ENCODE measurements at regions not wholly inside any gene's neighbourhood (a gene's known extent, or its start where the extent isn't known, plus 50 kb on each side); places are given as distances from the start of the nearest gene placed in this dataset.

DNA sequence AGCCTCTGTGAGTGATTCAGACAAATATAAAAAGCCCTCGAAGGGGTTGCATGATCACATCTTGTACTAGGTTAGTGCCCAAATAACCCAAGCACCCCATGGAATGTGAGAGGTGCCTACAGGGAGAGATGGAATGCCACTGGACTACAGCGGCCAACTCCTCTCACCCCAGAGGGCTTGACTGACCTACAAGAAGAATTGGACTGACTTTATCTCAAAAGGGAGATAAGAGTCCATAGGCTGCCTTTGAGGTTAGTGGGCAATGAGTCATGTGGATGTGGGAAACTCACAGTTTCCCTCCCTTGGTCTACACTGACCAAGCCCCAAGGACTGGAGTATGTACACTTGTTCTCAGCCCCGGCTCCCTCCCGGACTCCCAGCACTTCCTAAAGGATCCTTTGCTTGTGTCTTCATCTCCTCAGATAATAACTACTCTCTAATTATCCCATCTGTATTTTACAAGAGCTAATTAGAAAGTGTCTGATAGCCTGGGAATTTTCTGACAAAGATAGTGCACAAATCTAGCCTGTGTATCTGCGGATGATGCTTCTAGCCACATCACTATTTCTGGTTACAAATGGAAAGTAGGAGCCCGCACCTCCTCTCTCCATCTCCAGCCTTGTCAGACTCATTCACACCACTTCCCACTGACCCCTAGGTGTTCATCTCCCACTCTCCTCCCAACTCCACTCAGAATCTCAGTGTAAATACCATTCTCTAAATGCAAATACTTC is 547.8 kb upstream of the TBL1XR1 start:
- DNase-seq (ENCODE audit: insufficient read length, low spot score) (no peak), FAIRE-seq (no peak)
- no peak for TF ChIP-seq TAF1 (IDR thresholded peaks at IDR 0.05; ENCODE audit: low read depth, low read length)
- no peak for TF ChIP-seq POLR2AphosphoS5 (IDR thresholded peaks at IDR 0.05; ENCODE audit: low read depth, low read length)
- TF ChIP-seq SPI1 (IDR thresholded peaks at IDR 0.05; ENCODE audit: low read depth, low read length), result no peak
- TF ChIP-seq POLR2A (IDR thresholded peaks at IDR 0.05; ENCODE audit: low read depth, low read length), result no peak
- TF ChIP-seq PAX5 (IDR thresholded peaks at IDR 0.05; ENCODE audit: insufficient read depth, low read length, severe bottlenecking), result no peak
- TF ChIP-seq POU2F2 (IDR thresholded peaks at IDR 0.05; ENCODE audit: low read depth, low read length), result no peak

DNA sequence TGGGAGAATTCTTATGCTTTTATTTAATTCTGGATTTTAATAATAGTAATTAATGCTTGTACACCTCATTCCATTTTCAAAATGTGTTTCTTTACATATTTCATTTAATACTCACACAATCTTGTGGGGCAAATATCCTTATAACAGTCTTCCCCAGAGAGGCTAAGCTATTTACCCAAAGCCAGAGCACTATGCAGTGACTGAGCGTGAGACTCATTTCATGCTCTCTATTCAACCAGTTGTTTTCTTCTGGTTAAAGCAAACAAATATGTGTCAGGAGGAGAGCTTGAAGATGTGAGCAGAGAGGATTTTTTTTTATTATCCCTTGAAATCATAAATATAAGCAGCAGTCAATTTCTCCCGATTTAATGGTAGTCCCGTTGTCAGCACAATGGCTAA is 548.3 kb upstream of the TBL1XR1 start:
- DNase-seq (ENCODE audit: insufficient read length, low spot score) (no peak), FAIRE-seq (no peak)
- TF ChIP-seq SPI1 (IDR thresholded peaks at IDR 0.05; ENCODE audit: low read depth, low read length), result no peak
- no peak for TF ChIP-seq PAX5 (IDR thresholded peaks at IDR 0.05; ENCODE audit: insufficient read depth, low read length, severe bottlenecking)
- TF ChIP-seq TAF1 (IDR thresholded peaks at IDR 0.05; ENCODE audit: low read depth, low read length), result no peak
- TF ChIP-seq POLR2AphosphoS5 (IDR thresholded peaks at IDR 0.05; ENCODE audit: low read depth, low read length), result no peak
- TF ChIP-seq POU2F2 (IDR thresholded peaks at IDR 0.05; ENCODE audit: low read depth, low read length), result no peak
- no peak for TF ChIP-seq POLR2A (IDR thresholded peaks at IDR 0.05; ENCODE audit: low read depth, low read length)

DNA sequence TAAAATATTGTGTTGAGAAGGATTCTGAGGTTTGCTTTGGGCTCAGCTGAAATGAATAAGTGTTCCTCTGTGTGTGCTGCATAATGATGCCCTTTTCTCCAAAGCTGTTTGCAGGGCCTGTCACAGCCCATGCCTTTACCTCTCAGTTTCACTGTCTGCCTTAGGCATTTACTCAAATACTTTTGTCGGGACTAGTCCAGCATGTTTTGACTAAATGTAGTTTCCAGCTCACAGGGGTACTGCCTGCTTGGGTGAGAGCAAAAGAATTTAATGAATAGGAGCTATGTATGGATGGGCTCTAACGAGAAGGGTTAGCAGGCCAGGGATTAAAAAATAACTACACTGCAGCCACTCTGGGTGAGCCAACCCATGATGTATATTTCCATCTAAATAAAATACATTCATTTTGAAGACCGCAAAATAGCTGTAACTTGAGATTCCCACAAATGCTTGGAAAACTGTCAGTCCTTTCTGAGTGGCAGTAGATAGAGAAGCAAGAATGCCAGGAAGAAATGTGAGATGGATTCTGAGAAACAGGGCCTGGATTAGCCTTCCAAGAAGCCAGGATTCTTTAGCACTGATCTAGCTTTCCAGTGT is 549.2 kb upstream of the TBL1XR1 start:
- DNase-seq (ENCODE audit: insufficient read length, low spot score) (no peak), FAIRE-seq (no peak)
- TF ChIP-seq SPI1 (IDR thresholded peaks at IDR 0.05; ENCODE audit: low read depth, low read length) (no peak), PAX5 (IDR thresholded peaks at IDR 0.05; ENCODE audit: insufficient read depth, low read length, severe bottlenecking) (no peak), POLR2A (IDR thresholded peaks at IDR 0.05; ENCODE audit: low read depth, low read length) (no peak), TAF1 (IDR thresholded peaks at IDR 0.05; ENCODE audit: low read depth, low read length) (no peak), POLR2AphosphoS5 (IDR thresholded peaks at IDR 0.05; ENCODE audit: low read depth, low read length) (no peak), POU2F2 (IDR thresholded peaks at IDR 0.05; ENCODE audit: low read depth, low read length) (no peak)

DNA sequence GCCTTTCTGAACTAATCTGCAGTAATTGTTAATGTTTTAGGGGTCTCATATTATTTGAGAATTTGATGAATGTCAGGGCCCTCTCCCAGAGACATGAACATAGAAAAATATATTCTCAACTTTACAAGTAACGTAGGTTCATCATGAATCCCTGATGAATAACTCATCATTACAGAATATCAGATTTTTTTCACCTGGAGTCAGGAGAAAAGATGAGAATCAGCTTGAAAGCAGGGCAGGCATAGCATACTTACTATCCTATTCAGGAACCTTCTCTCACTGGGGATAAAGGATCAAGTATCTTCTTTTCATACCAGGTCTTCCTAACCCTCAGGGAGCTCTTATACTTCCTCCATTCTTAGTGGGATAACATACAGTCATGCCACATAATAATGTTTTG is 552.6 kb upstream of the TBL1XR1 start:
- TF ChIP-seq TAF1 (IDR thresholded peaks at IDR 0.05; ENCODE audit: low read depth, low read length) (no peak), POLR2AphosphoS5 (IDR thresholded peaks at IDR 0.05; ENCODE audit: low read depth, low read length) (no peak), POU2F2 (IDR thresholded peaks at IDR 0.05; ENCODE audit: low read depth, low read length) (no peak), SPI1 (IDR thresholded peaks at IDR 0.05; ENCODE audit: low read depth, low read length) (no peak), POLR2A (IDR thresholded peaks at IDR 0.05; ENCODE audit: low read depth, low read length) (no peak), PAX5 (IDR thresholded peaks at IDR 0.05; ENCODE audit: insufficient read depth, low read length, severe bottlenecking) (no peak)
- DNase-seq (ENCODE audit: insufficient read length, low spot score), result no peak
- FAIRE-seq, result no peak

DNA sequence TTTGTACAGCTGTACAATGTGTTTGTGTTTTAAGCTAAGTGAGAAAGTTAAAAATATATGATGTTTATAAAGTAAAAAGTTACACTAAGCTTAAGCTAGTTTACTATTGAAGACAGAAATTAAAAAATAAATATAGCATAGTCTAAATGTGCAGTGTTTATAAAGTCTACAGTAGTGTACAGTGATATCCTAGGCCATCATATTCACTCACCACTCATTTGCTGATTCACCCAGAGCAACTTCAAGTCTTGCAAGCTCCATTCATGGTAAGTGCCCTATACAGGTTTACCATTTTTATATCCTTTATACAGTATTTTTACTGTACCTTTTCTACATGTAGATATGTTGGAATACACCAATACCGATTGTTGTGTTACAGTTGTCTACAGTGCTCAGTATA is 553.2 kb upstream of the TBL1XR1 start:
- FAIRE-seq (no peak), DNase-seq (ENCODE audit: insufficient read length, low spot score) (no peak)
- no peak for TF ChIP-seq TAF1 (IDR thresholded peaks at IDR 0.05; ENCODE audit: low read depth, low read length)
- no peak for TF ChIP-seq POLR2AphosphoS5 (IDR thresholded peaks at IDR 0.05; ENCODE audit: low read depth, low read length)
- no peak for TF ChIP-seq PAX5 (IDR thresholded peaks at IDR 0.05; ENCODE audit: insufficient read depth, low read length, severe bottlenecking)
- TF ChIP-seq SPI1 (IDR thresholded peaks at IDR 0.05; ENCODE audit: low read depth, low read length), result no peak
- TF ChIP-seq POLR2A (IDR thresholded peaks at IDR 0.05; ENCODE audit: low read depth, low read length), result no peak
- TF ChIP-seq POU2F2 (IDR thresholded peaks at IDR 0.05; ENCODE audit: low read depth, low read length), result no peak

DNA sequence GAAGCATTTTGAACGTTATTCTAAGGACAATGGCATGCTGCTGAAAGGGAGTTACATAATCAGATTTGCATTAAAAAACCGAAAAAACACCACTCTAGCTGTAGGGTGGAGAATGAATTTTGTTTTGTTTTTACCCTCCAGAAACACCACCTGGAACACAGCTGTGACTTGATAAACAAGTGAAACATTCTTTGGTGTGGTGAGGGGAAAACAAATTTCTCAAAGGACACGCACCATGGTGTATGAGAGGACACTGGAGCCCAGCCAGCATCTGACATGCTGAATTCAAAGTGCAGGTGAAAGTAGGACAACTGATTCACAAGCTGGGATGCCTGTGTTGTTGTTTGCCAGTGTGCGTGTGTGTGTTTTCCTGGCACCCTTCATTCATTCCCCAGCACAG is 554.5 kb upstream of the TBL1XR1 start:
- no peak for DNase-seq (ENCODE audit: insufficient read length, low spot score)
- FAIRE-seq, result no peak
- TF ChIP-seq TAF1 (IDR thresholded peaks at IDR 0.05; ENCODE audit: low read depth, low read length) (no peak), POU2F2 (IDR thresholded peaks at IDR 0.05; ENCODE audit: low read depth, low read length) (no peak), POLR2AphosphoS5 (IDR thresholded peaks at IDR 0.05; ENCODE audit: low read depth, low read length) (no peak), SPI1 (IDR thresholded peaks at IDR 0.05; ENCODE audit: low read depth, low read length) (no peak), POLR2A (IDR thresholded peaks at IDR 0.05; ENCODE audit: low read depth, low read length) (no peak), PAX5 (IDR thresholded peaks at IDR 0.05; ENCODE audit: insufficient read depth, low read length, severe bottlenecking) (no peak)

DNA sequence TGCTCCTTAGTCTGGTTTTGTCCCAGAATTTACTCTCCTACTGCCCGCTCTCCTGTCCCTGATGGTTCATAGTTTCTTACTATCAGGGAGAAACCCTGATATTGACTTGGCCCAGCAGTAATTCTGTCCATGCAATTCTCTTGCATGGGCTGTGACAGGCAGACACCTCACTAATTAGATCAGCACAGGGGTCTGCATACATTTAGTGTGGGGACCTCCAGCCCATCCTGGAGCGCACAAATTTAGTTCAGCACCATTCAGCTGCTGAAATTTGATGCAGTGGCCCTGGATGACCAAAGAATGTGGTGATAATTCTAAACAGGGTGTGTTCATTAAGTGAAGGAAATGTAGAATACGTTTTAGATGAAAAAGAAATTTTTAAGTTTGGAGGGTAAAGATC is 555.5 kb upstream of the TBL1XR1 start:
- FAIRE-seq (no peak), DNase-seq (ENCODE audit: insufficient read length, low spot score) (no peak)
- TF ChIP-seq TAF1 (IDR thresholded peaks at IDR 0.05; ENCODE audit: low read depth, low read length) (no peak), PAX5 (IDR thresholded peaks at IDR 0.05; ENCODE audit: insufficient read depth, low read length, severe bottlenecking) (no peak), POLR2A (IDR thresholded peaks at IDR 0.05; ENCODE audit: low read depth, low read length) (no peak), POU2F2 (IDR thresholded peaks at IDR 0.05; ENCODE audit: low read depth, low read length) (no peak), POLR2AphosphoS5 (IDR thresholded peaks at IDR 0.05; ENCODE audit: low read depth, low read length) (no peak), SPI1 (IDR thresholded peaks at IDR 0.05; ENCODE audit: low read depth, low read length) (no peak)

DNA sequence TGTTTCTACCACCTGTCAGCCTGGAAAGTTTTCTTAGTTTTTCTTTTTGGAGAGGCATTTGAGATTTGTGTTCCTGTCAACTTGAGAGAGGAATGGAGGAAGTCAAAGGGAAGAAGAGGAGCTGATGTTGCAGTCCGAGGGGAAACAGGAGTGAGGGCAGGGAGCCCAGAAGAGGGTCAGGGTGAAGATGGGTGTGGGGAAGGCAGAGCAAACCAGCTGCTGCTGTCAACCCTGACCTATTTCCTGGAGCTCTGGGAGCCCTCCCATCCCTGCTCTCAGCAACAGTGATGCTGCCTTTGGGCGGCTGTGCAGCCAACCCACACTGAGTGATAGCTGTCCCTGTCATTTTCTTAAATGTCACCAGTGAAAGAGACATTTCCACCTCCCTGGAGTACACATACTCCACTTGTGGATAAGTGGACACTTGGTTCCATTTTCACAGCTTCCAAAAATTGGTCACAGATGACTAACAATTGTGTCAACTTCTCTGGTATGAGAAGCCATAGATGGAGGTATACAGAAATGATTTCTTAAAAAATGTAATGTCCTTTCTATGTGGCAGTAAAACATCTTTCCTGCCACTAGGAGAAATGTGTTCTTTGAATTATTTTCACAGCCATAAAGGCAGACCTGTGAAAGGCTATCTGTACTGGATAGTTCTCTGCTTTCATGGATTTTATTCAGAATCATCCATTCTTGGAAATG is 556.3 kb upstream of the TBL1XR1 start:
- no peak for TF ChIP-seq SPI1 (IDR thresholded peaks at IDR 0.05; ENCODE audit: low read depth, low read length)
- FAIRE-seq (no peak), DNase-seq (ENCODE audit: insufficient read length, low spot score) (no peak)

DNA sequence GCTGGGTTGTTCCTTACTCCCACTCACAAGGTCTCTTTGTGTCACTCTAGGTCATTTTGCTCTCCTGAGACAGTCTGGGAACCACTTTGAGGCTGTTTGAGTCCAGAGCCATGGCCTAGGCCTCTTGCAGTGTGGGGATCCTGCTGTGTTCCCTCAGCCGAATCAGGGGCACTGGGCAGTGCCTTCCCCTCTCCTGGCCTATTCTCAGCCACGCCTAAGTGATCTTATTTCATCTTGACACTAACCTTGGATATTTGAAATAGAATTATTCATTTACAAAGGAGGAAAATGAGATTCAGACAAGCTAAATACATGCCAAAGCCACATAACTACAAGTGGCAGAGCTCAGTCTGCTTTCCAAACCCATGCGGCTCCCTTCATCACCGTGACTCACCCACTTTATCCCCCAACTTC is 557.2 kb upstream of the TBL1XR1 start:
- TF ChIP-seq POLR2A (IDR thresholded peaks at IDR 0.05; ENCODE audit: low read depth, low read length) (no peak), TAF1 (IDR thresholded peaks at IDR 0.05; ENCODE audit: low read depth, low read length) (no peak), SPI1 (IDR thresholded peaks at IDR 0.05; ENCODE audit: low read depth, low read length) (no peak), POU2F2 (IDR thresholded peaks at IDR 0.05; ENCODE audit: low read depth, low read length) (no peak), POLR2AphosphoS5 (IDR thresholded peaks at IDR 0.05; ENCODE audit: low read depth, low read length) (no peak), PAX5 (IDR thresholded peaks at IDR 0.05; ENCODE audit: insufficient read depth, low read length, severe bottlenecking) (no peak)
- DNase-seq (ENCODE audit: insufficient read length, low spot score) (no peak), FAIRE-seq (no peak)

Data from GM12891 (cell line).